ENCODE measurements at regions not wholly inside any gene's neighbourhood (a gene's known extent, or its start where the extent isn't known, plus 50 kb on each side); places are given as distances from the start of the nearest gene placed in this dataset.

DNA sequence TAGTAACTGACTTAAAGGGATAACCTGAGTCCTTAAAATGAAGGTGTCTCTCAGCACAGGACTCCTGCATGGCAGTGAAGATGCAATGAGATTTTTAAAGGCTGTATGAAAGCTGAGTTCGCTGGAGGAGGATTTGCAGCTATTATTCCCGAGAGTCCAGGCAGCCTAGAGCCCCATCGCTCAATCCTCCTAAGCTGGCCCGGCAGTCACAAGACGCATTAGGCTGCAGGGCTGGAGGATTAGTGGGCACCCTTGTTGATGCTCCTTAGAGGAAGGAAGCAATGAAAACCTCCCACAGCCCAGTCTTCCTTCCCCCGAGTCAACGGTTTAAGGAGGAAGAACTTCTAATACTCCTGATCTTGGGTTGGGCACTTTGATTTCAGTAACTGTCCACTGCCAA, 239.5 kb downstream of the EFNB2 start:
- TF ChIP-seq POLR2AphosphoS5 (IDR thresholded peaks at IDR 0.05; ENCODE audit: low read depth, low read length) (no peak), TAF1 (IDR thresholded peaks at IDR 0.05; ENCODE audit: borderline replicate concordance, low read depth, low read length) (no peak), POLR2A (IDR thresholded peaks at IDR 0.05; ENCODE audit: low read depth, low read length) (no peak)
- FAIRE-seq (no peak), DNase-seq (ENCODE audit: insufficient read length) (no peak)

DNA sequence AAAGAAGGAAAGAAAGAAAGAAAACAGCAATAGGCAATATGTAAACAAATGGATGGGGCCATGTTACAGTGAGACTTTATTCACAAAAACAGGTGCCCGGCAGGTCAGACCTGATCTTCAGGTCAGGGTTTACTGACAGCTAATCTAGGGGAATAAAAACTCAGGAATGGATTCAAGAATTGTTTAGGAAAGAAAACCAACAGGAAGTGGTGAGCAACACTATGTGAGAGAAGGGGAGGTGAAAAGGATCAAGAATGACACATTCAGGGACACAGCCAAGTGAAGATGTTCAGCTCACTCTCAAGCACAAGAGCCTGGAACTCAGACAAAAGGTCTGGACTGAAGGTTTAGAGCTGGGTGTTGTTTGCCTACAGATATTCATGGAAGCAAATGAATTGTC, 244.5 kb downstream of the EFNB2 start:
- no peak for TF ChIP-seq POLR2AphosphoS5 (IDR thresholded peaks at IDR 0.05; ENCODE audit: low read depth, low read length)
- no peak for TF ChIP-seq POLR2A (IDR thresholded peaks at IDR 0.05; ENCODE audit: low read depth, low read length)
- TF ChIP-seq TAF1 (IDR thresholded peaks at IDR 0.05; ENCODE audit: borderline replicate concordance, low read depth, low read length): no peak
- no peak for DNase-seq (ENCODE audit: insufficient read length)
- FAIRE-seq: no peak

- no peak for FAIRE-seq
These were observed 248.1 kb downstream of the EFNB2 start for GRCh38 chr13:106287351-106287750.

GRCh38 chr13:106286811-106287210, 248.7 kb downstream of the EFNB2 start:
- FAIRE-seq (no peak), DNase-seq (ENCODE audit: insufficient read length) (no peak)
- TF ChIP-seq POLR2A (IDR thresholded peaks at IDR 0.05; ENCODE audit: low read depth, low read length): no peak
- no peak for TF ChIP-seq TAF1 (IDR thresholded peaks at IDR 0.05; ENCODE audit: borderline replicate concordance, low read depth, low read length)
- no peak for TF ChIP-seq POLR2AphosphoS5 (IDR thresholded peaks at IDR 0.05; ENCODE audit: low read depth, low read length)

More at GRCh38 chr13:106287351-106287750, 248.1 kb downstream of the EFNB2 start:
- TF ChIP-seq POLR2AphosphoS5 (IDR thresholded peaks at IDR 0.05; ENCODE audit: low read depth, low read length) (no peak), TAF1 (IDR thresholded peaks at IDR 0.05; ENCODE audit: borderline replicate concordance, low read depth, low read length) (no peak), POLR2A (IDR thresholded peaks at IDR 0.05; ENCODE audit: low read depth, low read length) (no peak)
- DNase-seq (ENCODE audit: insufficient read length): no peak

- DNase-seq (ENCODE audit: insufficient read length) (no peak), FAIRE-seq (no peak)
- TF ChIP-seq POLR2A (IDR thresholded peaks at IDR 0.05; ENCODE audit: low read depth, low read length): no peak
- TF ChIP-seq TAF1 (IDR thresholded peaks at IDR 0.05; ENCODE audit: borderline replicate concordance, low read depth, low read length): no peak
- TF ChIP-seq POLR2AphosphoS5 (IDR thresholded peaks at IDR 0.05; ENCODE audit: low read depth, low read length): no peak
These were observed 251.1 kb downstream of the EFNB2 start for GRCh38 chr13:106284358-106284757.

DNA sequence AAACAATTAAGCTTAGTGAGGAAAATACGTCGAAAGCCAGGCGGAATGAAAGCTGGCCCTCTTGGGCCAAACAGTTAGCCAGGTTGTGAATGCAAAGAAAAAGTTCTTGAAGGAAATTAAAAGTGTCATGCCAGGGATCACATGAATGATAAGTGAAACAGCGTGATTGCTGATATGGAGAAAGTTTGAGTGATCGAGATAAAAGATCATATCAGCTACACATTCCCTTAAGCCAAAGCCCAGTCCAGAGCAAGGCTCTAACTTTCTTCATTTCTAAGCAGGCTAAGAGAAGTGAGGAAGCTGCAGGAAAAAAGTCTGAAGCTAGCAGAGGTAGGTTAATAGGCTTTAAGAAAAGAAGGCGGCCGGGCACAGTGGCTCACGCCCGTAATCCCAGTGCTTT, 254.0 kb downstream of the EFNB2 start:
- DNase-seq (ENCODE audit: insufficient read length) (no peak), FAIRE-seq (no peak)

DNA sequence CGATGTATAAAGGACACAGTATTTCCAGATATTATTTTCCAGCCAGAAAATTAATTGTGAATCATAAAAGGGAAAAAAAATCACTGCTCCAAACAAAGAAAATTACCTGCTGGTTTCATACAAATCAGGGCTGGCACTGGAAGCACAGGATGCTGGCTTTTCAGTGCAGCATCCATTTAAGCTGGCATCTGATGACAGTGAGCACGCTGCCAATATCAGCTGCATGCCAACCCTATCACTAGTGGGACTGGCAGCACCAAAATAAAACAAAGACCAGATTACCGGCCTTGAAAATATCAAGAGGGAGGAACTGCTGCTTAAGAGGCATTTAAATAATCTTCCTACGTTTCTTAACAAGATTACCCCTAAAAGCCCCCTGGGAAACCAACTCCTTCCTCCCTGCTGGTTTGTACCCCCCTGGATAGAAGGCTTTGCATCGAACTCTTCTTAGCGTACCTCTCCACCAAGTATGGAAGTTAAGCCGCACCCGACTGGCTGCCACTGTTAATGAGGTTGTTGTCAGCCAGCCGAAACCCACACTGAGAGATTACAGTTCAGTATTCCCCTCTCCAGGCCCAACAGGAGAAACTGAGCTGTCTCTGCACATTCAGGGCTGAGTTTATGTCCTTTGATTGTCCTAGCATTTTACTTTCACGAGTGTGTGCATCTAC, 257.8 kb downstream of the EFNB2 start:
- no peak for DNase-seq (ENCODE audit: insufficient read length)
- no peak for FAIRE-seq
- TF ChIP-seq POLR2A (IDR thresholded peaks at IDR 0.05; ENCODE audit: low read depth, low read length) (no peak), TAF1 (IDR thresholded peaks at IDR 0.05; ENCODE audit: borderline replicate concordance, low read depth, low read length) (no peak), POLR2AphosphoS5 (IDR thresholded peaks at IDR 0.05; ENCODE audit: low read depth, low read length) (no peak)

More for the DNA sequence above, 254.0 kb downstream of the EFNB2 start:
- TF ChIP-seq POLR2A (IDR thresholded peaks at IDR 0.05; ENCODE audit: low read depth, low read length) (no peak), TAF1 (IDR thresholded peaks at IDR 0.05; ENCODE audit: borderline replicate concordance, low read depth, low read length) (no peak), POLR2AphosphoS5 (IDR thresholded peaks at IDR 0.05; ENCODE audit: low read depth, low read length) (no peak)

- FAIRE-seq (no peak), DNase-seq (ENCODE audit: insufficient read length) (no peak)
- TF ChIP-seq POLR2A (IDR thresholded peaks at IDR 0.05; ENCODE audit: low read depth, low read length) (no peak), POLR2AphosphoS5 (IDR thresholded peaks at IDR 0.05; ENCODE audit: low read depth, low read length) (no peak), TAF1 (IDR thresholded peaks at IDR 0.05; ENCODE audit: borderline replicate concordance, low read depth, low read length) (no peak)
These were observed 258.6 kb downstream of the EFNB2 start for GRCh38 chr13:106276876-106277275.

- FAIRE-seq: no peak
- no peak for DNase-seq (ENCODE audit: insufficient read length)
- TF ChIP-seq POLR2A (IDR thresholded peaks at IDR 0.05; ENCODE audit: low read depth, low read length): no peak
- no peak for TF ChIP-seq POLR2AphosphoS5 (IDR thresholded peaks at IDR 0.05; ENCODE audit: low read depth, low read length)
- no peak for TF ChIP-seq TAF1 (IDR thresholded peaks at IDR 0.05; ENCODE audit: borderline replicate concordance, low read depth, low read length)
These were observed 259.9 kb downstream of the EFNB2 start for GRCh38 chr13:106275446-106276032.

GRCh38 chr13:106274551-106275203, 260.8 kb downstream of the EFNB2 start:
- FAIRE-seq (no peak), DNase-seq (ENCODE audit: insufficient read length) (no peak)
- no peak for TF ChIP-seq TAF1 (IDR thresholded peaks at IDR 0.05; ENCODE audit: borderline replicate concordance, low read depth, low read length)
- no peak for TF ChIP-seq POLR2A (IDR thresholded peaks at IDR 0.05; ENCODE audit: low read depth, low read length)
- no peak for TF ChIP-seq POLR2AphosphoS5 (IDR thresholded peaks at IDR 0.05; ENCODE audit: low read depth, low read length)

DNA sequence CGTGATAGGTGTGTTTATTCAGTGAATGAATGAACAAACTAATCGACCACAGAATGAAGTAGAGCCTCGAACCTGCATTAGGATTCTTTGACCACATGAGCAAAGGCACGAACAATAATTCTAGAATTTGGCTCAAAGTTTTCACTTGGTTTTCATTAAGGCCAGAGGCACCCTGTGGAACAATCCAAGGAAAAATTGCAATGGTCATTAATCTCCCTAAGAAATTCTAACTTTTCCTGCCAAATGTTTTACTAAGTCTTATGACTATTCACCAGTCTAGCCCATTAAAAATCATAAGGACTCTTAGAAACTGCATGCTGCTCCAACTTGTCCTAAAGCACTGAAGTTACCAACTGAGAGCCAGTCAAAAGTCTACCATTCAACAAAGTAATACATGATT, 271.7 kb downstream of the EFNB2 start:
- FAIRE-seq (no peak), DNase-seq (ENCODE audit: insufficient read length) (no peak)
- TF ChIP-seq POLR2A (IDR thresholded peaks at IDR 0.05; ENCODE audit: low read depth, low read length) (no peak), POLR2AphosphoS5 (IDR thresholded peaks at IDR 0.05; ENCODE audit: low read depth, low read length) (no peak), TAF1 (IDR thresholded peaks at IDR 0.05; ENCODE audit: borderline replicate concordance, low read depth, low read length) (no peak)

DNA sequence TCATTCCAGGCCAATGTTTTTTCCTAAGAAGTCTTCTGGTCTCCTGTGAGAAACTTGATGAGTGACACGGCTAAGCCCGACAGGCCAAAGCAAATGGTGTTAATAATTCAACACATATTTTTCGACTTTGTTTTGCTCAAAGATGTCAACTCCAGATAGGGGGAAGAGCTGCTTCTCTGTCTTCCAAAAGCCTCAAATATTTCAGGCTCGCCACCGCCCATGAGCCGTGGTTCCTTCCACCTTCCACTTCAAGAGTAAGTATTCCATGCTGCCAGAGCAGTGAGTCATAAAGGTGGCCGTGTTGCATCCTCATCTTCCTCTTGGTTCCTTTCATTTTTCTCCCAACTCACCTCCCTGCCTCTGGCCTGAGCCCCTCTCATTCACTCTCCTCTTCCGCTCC, 272.6 kb downstream of the EFNB2 start:
- no peak for FAIRE-seq
- TF ChIP-seq POLR2A (IDR thresholded peaks at IDR 0.05; ENCODE audit: low read depth, low read length) (no peak), POLR2AphosphoS5 (IDR thresholded peaks at IDR 0.05; ENCODE audit: low read depth, low read length) (no peak), TAF1 (IDR thresholded peaks at IDR 0.05; ENCODE audit: borderline replicate concordance, low read depth, low read length) (no peak)

More for the DNA sequence above, 272.6 kb downstream of the EFNB2 start:
- no peak for DNase-seq (ENCODE audit: insufficient read length)

Data from GM12892 (cell line).